ENCODE measurements at regions not wholly inside any gene's neighbourhood (a gene's known extent, or its start where the extent isn't known, plus 50 kb on each side); places are given as distances from the start of the nearest gene placed in this dataset.
"Not testable (repeated sequence)": the region's sequence is repeated elsewhere in the genome, so short reads cannot be mapped to it uniquely, and the experiment has no call there.

GRCh38 chr5:135742240-135742639 lies 92.2 kb upstream of the SLC25A48 start:
- not testable (repeated sequence) for TF ChIP-seq POLR2A, CTCF (IDR thresholded peaks at IDR 0.05)

Data from body of pancreas (tissue), 4 donors.